Endothelial cell (in vitro differentiated cells): ENCODE measurements at regions not wholly inside any gene's neighbourhood (a gene's known extent, or its start where the extent isn't known, plus 50 kb on each side); places are given as distances from the start of the nearest gene placed in this dataset.

ENCODE experiments used
- DNase-seq: peaks from one replicate; pipeline ENCODE4 v3.0.0; 2021; ENCODE audit warnings: low spot score
- H3K27ac Mint-ChIP-seq: one replicate; pipeline ENCODE4 v1.8.0; 2021; ENCODE audit warnings: mixed read lengths, inconsistent platforms; ENCODE audit not compliant: unreplicated experiment
- H3K27me3 Mint-ChIP-seq: one replicate; pipeline ENCODE4 v1.8.0; 2021; ENCODE audit warnings: mild to moderate bottlenecking, moderate library complexity, mixed read lengths, inconsistent platforms; ENCODE audit not compliant: unreplicated experiment
- H3K36me3 Mint-ChIP-seq: one replicate; pipeline ENCODE4 v1.8.0; 2021; ENCODE audit warnings: mild to moderate bottlenecking, low read depth, mixed read lengths, inconsistent platforms; ENCODE audit not compliant: unreplicated experiment
- H3K4me1 Mint-ChIP-seq: one replicate; pipeline ENCODE4 v1.8.0; 2021; ENCODE audit warnings: mild to moderate bottlenecking, mixed read lengths, inconsistent platforms; ENCODE audit not compliant: unreplicated experiment
- H3K4me3 Mint-ChIP-seq: one replicate; pipeline ENCODE4 v1.8.0; 2021; ENCODE audit warnings: mild to moderate bottlenecking, mixed read lengths, inconsistent platforms; ENCODE audit not compliant: unreplicated experiment
- H3K9me3 Mint-ChIP-seq: one replicate; pipeline ENCODE4 v1.8.0; 2021; ENCODE audit warnings: mixed read lengths, inconsistent platforms; ENCODE audit not compliant: unreplicated experiment
- TF ChIP-seq, protein P1 (sequence below): fragments of 200-600 bp; sonication (generic); IDR thresholded peaks from one replicate; pipeline ENCODE4 v1.5.0; 2021; ENCODE audit warnings: antibody characterized with exemption; ENCODE audit not compliant: unreplicated experiment

DNA sequence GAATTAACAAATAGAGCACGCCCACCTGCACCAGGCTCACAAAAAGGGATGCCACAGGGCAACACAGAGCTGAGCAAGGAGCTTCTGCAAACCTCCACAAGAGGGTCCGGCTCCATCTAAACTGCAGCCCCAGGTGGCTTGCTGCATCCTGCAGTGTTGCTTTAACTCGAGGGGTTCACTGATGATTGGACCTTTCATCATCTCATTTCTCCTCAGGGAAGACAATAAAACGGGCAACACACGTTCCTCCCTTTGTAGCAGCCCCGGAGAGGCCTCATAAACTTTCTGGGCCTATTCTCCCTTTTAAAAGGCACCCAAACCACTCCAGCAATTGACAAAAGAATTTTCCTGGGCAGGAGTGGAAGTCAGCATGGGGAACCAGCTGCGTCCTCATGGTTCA, 161.5 kb upstream of the CDH4 start:
- TF ChIP-seq, protein P1, sequence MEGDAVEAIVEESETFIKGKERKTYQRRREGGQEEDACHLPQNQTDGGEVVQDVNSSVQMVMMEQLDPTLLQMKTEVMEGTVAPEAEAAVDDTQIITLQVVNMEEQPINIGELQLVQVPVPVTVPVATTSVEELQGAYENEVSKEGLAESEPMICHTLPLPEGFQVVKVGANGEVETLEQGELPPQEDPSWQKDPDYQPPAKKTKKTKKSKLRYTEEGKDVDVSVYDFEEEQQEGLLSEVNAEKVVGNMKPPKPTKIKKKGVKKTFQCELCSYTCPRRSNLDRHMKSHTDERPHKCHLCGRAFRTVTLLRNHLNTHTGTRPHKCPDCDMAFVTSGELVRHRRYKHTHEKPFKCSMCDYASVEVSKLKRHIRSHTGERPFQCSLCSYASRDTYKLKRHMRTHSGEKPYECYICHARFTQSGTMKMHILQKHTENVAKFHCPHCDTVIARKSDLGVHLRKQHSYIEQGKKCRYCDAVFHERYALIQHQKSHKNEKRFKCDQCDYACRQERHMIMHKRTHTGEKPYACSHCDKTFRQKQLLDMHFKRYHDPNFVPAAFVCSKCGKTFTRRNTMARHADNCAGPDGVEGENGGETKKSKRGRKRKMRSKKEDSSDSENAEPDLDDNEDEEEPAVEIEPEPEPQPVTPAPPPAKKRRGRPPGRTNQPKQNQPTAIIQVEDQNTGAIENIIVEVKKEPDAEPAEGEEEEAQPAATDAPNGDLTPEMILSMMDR, result no peak
- H3K36me3 Mint-ChIP-seq, result no peaks in the 10 kb centered on the region
- no peaks in the 10 kb centered on the region for H3K9me3 Mint-ChIP-seq
- no peaks in the 10 kb centered on the region for H3K4me1 Mint-ChIP-seq
- no peak overlapping the region for H3K27ac Mint-ChIP-seq
- no peak overlapping the region for H3K4me3 Mint-ChIP-seq
- no peak for DNase-seq
- H3K27me3 Mint-ChIP-seq, result peaks cover 2% of the 10 kb centered on the region

DNA sequence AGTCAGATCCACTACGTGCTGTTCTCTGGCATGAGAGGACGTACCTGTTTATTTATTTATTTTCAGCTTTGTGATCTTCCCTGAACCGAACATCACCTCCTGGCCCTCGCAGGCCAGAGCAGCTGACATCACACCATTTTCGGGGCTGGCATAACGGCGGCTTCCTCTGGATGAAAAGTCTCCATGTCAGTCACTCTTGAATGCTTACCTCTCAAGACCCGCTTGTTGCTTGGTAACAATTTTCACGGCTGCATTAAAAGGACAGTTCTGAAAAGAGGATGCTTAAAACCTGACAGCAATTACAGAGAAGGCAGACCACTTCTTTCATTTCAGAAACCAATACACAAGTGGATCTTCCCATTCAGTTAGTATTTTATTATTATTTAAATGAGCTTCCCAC, 159.8 kb upstream of the CDH4 start:
- Mint-ChIP-seq H3K9me3 (no peaks in the 10 kb centered on the region), H3K4me1 (no peaks in the 10 kb centered on the region), H3K36me3 (no peaks in the 10 kb centered on the region), H3K27ac (no peak overlapping the region), H3K4me3 (no peak overlapping the region), H3K27me3 (peaks cover 2% of the 10 kb centered on the region)
- DNase-seq, result no peak
- TF ChIP-seq, protein P1, result no peak

DNA sequence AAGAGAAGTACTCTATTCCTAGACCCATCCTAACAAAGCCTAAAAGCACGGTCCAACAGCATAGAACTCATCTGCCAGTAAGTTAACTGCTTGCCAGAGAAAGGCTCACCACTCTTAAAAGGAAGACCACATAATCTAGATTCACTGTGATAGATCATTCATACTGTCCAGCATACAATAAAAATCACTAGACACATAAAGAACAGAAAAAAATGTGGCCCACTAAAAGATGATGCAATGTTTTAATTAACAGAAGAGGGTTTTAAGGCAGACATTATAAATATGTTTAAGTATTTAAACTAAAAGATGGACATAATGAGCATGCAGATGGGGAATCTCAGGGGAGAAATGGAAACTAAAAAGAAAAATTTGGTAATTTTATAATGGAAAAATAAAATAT, 157.5 kb upstream of the CDH4 start:
- Mint-ChIP-seq H3K36me3 (no peaks in the 10 kb centered on the region), H3K9me3 (no peaks in the 10 kb centered on the region), H3K27ac (no peak overlapping the region), H3K4me3 (no peak overlapping the region), H3K4me1 (no peaks in the 10 kb centered on the region), H3K27me3 (peaks cover 2% of the 10 kb centered on the region)
- no peak for DNase-seq
- TF ChIP-seq, protein P1, result no peak

DNA sequence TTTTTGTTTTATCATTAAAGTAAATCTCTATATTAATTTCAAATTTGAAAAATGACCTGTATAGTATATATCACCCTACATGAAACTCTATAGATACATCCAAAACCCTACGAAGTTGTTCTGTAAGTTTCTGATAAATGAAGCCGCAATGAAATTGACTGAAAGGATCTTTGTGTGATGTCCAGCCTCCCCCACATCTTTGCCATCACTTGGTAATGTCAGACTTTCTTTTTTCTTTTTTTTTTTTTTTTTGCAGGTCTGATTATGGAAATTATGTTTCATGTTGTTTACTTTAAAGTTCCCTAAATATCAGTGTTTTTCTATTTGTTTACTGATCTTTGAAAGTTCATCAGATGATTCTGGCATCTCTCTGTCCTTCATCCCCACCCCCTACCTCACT, 155.6 kb upstream of the CDH4 start:
- TF ChIP-seq, protein P1, result no peak
- peaks cover 2% of the 10 kb centered on the region for H3K27me3 Mint-ChIP-seq
- DNase-seq, result no peak
- H3K4me3 Mint-ChIP-seq, result no peak overlapping the region
- H3K36me3 Mint-ChIP-seq, result no peaks in the 10 kb centered on the region
- H3K4me1 Mint-ChIP-seq, result no peaks in the 10 kb centered on the region
- H3K27ac Mint-ChIP-seq, result no peak overlapping the region
- H3K9me3 Mint-ChIP-seq, result no peaks in the 10 kb centered on the region

DNA sequence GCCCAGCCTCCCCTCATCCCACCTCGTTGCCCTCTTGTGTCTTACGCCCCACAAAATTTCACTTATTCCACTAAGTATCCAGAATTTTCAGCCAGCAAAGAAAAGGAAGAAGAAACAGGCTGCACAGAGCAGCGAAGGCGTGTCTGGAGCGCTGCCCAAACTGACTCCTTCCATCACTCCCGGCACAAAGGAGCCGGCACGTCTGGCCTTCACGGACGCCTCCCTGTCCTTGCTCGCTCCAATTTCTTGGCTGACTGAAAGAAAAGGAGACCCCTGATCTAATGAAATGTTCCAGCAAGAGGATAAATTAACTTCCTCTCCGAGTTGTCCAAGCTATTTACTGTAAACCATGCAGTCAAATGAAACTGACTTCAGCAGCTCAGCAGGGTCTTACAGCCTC, 152.3 kb upstream of the CDH4 start:
- H3K9me3 Mint-ChIP-seq, result no peaks in the 10 kb centered on the region
- TF ChIP-seq, protein P1, result no peak
- no peaks in the 10 kb centered on the region for H3K36me3 Mint-ChIP-seq
- DNase-seq, result no peak
- H3K27ac Mint-ChIP-seq, result no peak overlapping the region
- no peak overlapping the region for H3K4me3 Mint-ChIP-seq
- H3K27me3 Mint-ChIP-seq, result no peaks in the 10 kb centered on the region
- H3K4me1 Mint-ChIP-seq, result no peaks in the 10 kb centered on the region
